ENCODE measurements at regions not wholly inside any gene's neighbourhood (a gene's known extent, or its start where the extent isn't known, plus 50 kb on each side); places are given as distances from the start of the nearest gene placed in this dataset.

DNA sequence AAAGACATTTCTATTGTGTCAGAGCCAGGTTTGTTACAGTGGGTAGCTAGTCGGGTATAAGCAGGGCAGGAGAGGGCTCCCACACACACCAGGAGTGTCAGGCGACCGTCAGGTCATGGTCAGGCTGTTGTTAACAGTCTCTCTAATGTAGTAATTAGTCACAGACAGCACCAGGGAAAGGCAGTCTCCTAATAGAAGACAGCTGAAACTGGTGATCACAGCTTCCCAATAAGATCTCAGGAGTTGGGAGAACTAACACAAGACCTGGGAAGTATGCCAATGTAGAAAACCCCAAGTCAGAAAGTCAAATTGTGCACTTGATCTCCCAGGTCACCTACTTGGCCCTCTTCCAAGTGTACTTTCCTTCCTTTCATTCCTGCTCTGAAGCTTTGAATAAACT, 53.0 kb upstream of the GPR6 start:
- Mint-ChIP-seq H3K27ac (no peak overlapping the region), H3K27me3 (ENCODE audit: insufficient read depth) (peaks cover 10% of the 10 kb centered on the region; the same call in 1 of the 2 replicates), H3K36me3 (ENCODE audit: low read depth) (no peaks in the 10 kb centered on the region), H3K4me3 (no peak overlapping the region), H3K4me1 (ENCODE audit: low read depth) (no peaks in the 10 kb centered on the region; the same call in 1 of the 2 replicates), H3K9me3 (no peaks in the 10 kb centered on the region)
- no peak for DNase-seq
- TF ChIP-seq, protein P1, sequence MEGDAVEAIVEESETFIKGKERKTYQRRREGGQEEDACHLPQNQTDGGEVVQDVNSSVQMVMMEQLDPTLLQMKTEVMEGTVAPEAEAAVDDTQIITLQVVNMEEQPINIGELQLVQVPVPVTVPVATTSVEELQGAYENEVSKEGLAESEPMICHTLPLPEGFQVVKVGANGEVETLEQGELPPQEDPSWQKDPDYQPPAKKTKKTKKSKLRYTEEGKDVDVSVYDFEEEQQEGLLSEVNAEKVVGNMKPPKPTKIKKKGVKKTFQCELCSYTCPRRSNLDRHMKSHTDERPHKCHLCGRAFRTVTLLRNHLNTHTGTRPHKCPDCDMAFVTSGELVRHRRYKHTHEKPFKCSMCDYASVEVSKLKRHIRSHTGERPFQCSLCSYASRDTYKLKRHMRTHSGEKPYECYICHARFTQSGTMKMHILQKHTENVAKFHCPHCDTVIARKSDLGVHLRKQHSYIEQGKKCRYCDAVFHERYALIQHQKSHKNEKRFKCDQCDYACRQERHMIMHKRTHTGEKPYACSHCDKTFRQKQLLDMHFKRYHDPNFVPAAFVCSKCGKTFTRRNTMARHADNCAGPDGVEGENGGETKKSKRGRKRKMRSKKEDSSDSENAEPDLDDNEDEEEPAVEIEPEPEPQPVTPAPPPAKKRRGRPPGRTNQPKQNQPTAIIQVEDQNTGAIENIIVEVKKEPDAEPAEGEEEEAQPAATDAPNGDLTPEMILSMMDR (IDR thresholded peaks at IDR 0.05), result no peak

DNA sequence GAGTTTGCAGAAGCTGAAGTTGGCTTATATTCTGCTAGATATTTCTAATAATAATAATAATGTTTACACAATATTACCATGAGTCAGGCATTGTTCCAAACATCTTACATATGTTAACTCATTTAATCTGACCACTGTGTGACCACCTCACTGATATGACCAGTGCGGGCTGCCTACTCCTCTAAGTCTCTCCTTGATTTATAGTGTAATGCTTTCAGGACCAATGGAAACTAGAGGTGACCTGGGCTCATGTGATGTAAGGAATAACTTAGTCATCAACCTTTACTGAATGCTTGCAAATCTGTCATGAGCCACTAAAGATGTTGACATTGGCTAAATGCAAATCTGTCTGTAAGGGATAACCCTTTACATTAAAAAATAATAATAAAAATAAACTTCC, 51.1 kb upstream of the GPR6 start:
- H3K27me3 Mint-ChIP-seq (ENCODE audit: insufficient read depth), result peaks cover 10% of the 10 kb centered on the region; the same call in 1 of the 2 replicates
- DNase-seq, result no peak
- H3K4me3 Mint-ChIP-seq, result no peak overlapping the region
- H3K36me3 Mint-ChIP-seq (ENCODE audit: low read depth), result no peaks in the 10 kb centered on the region
- no peaks in the 10 kb centered on the region; the same call in 1 of the 2 replicates for H3K4me1 Mint-ChIP-seq (ENCODE audit: low read depth)
- H3K9me3 Mint-ChIP-seq, result no peaks in the 10 kb centered on the region
- TF ChIP-seq, protein P1 (IDR thresholded peaks at IDR 0.05), result no peak
- H3K27ac Mint-ChIP-seq, result no peak overlapping the region
